A204.1 (cell line): ENCODE measurements at regions not wholly inside any gene's neighbourhood (a gene's known extent, or its start where the extent isn't known, plus 50 kb on each side); places are given as distances from the start of the nearest gene placed in this dataset.

Experiments
- FAIRE-seq: peaks from 2 replicates; lab custom pipeline; 2012; peaks lifted over from hg19 to GRCh38; lab: Jason Lieb, UNC

- no peak for FAIRE-seq
These were observed 236.4 kb upstream of the PRDM1 start for GRCh38 chr6:105849746-105850145.

DNA sequence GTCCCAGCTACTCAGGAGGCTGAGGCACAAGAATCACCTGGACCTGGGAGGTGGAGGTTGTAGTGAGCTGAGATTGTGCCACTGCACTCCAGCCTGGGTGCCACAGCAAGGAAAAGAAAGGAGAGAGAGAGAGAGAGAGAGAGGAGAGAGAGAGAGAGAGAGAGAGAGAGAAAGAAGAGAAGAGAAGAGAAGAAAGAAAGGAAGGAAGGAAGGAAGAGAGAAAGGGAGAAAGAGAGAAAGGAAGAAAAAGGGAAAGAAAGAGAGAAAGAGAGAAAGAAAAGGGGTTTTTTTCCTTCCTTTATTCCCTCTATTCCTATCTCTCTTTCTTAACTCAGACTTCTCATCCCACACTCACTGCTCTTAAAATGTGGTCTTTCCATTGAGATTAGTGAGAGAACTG, 238.7 kb upstream of the PRDM1 start:
- no peak for FAIRE-seq

DNA sequence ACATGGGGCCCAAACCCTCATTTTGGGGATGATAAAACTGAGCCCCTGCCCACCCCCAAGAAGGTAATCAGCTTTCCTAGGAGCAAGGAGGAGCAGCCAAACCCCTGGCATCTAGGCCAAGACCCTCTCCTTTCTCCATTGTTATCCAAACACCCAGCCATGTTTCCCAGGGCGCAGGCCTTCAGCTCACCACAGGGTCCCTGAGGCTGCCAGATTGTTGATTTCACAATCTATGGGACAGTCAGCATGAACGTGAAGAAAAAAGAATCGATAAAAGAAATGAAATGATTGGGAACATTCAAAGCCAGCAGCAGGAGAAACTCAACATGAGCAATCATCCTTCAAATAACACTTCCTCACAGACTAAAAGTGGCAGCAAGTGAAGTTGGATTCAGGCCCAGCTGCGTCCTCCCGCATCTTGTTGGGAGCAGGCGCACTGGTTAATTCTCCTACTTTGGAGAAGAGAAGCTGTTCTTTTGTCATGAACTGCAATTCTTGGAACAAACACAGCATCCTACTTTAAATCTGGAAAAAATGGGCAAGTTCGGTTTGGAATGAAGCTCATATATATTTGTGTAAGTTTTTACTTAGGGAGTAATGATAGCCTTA, 241.8 kb upstream of the PRDM1 start:
- FAIRE-seq, result no peak

- FAIRE-seq, result no peak
These were observed 246.9 kb upstream of the PRDM1 start for GRCh38 chr6:105839266-105839665.

DNA sequence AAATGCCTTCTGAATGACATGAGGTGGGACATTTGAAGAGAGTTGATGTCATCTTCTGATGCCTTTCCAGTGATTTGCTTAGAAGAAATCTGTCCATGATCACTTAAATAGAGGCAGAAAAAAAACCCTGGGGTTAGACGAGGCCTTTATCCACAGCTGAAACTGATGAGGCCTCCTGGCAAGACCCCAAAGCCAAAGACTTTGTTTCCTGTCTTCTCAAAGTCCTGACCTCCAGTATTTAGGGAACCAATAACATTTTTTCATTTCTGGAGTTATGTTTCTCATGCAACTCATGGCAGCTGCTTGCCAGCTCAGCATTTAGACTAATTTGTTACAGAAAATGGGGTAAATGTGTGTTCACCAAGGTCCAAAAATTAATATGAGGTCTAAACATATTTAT, 248.0 kb upstream of the PRDM1 start:
- no peak for FAIRE-seq

- no peak for FAIRE-seq
These were observed 249.2 kb upstream of the PRDM1 start for GRCh38 chr6:105836889-105837288.

GRCh38 chr6:105836379-105836778, 249.8 kb upstream of the PRDM1 start:
- FAIRE-seq, result no peak

DNA sequence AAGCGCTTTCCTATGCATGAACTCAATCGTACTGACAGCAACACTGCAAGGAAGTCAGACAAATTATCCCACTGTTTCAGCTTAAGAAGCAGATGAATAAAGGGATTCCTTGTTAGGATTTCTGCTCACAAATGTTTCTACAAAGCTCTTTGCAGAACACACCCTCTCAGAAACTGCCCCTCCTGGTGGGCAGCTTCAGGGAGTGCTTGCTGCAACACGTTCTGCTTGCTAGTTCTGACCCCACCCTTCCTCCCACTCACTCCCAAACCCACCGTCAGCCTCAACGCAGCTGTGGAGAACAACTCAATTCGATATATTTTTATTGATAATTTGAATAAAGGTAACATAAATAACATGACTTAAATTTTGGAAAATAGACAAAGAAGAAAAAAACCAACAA, 250.8 kb upstream of the PRDM1 start:
- no peak for FAIRE-seq

DNA sequence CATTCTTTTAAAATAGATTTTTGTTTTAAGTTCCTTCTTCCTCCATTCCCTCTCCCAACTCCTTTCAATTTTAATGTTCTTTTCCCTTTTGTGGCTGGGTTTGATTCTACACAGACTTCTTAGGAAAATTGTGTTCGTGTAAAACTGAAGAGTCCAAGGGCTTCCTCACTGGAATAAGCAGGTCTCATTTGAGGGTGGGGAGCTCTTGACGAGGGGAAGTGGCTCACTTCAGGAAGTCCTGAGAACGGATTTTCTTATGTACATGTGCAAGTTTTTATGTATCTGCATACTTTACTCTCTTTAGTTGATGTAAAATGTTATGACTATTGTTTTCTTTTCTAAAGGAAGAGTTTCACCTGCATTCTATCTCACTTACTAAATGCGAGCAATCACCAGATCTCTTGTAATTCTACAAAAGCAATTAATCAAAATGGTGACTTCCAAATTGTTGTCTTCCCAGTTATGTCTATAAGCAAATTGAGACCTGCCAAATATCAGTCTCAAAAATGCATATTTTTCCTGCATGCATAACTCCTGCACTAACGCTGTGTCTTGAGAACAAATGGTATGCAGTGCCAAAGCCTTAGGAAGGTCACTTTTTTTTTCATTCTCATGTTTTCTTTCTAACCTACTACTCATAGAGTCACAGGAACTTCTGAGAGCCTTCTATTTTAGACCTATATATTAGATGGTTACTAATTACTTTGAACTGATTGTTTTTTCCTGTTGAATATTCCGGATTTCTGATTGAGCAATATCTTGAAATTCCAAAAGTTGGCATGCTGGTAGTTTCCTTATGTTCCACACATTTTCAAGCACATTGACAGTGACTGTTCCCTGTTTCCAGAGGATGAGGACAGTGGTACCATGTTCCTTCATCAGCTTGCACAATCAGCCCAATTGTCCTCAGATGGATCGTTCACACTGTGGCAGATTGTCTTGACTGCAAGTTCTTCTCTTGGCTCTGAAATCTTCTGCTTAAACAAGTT, 251.9 kb upstream of the PRDM1 start:
- no peak for FAIRE-seq

GRCh38 chr6:105832313-105832761, 253.8 kb upstream of the PRDM1 start:
- no peak for FAIRE-seq

DNA sequence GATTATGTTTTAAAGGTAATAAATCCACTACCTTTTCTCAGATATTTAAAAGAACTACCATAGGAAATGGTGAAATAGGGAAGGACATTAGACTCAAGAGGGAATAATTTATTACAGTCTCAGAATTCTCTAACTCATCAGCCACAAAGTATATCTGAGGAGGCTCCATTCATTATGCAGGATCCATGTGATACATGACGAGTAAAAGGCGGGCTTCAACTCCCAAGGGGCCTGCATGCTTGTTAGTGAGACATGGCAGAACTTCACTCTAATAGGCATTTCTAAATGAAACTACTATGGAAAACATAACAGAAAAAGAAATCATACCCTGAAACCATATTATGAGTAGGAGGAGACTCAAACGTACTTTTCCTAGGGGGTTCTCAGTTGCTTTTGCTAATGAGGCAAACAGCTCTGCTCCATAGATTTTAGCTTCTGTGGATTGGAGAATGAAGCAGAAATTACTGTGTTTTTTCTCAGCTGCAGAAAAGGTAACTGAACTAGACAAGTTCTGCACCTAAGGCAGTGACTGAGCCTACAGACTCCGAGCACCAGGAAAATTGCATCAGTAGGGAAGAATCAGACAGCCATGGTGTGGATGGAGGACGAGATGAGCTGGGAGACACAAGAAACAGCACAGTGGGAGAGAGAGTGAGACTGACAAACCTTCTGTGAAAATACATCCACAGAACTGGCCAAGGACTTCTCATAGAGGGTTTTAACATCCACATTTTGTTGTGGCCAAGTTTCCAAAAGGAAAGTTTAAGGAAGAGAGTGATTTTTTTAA, 254.6 kb upstream of the PRDM1 start:
- FAIRE-seq, result no peak

DNA sequence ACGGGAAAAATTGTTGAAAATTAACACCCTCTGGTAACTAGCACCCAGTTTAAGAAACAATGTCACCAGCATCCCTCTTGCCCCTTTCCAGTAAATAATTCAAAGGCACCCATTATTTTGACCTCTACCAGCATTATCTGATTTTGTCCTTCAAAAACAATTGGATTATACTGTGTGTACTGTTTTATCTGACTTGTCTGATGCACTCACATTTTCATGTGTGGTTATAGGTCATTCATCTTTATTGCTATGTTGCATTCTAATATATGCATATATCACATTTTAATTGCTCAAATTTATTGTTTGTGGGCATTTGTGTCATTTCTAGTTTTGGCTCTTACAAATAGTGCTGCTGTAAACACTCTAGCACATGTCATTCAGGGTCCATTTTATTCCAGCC, 260.9 kb upstream of the PRDM1 start:
- FAIRE-seq, result no peak

GRCh38 chr6:105824732-105825131, 261.4 kb upstream of the PRDM1 start:
- no peak for FAIRE-seq

- FAIRE-seq, result no peak
These were observed 264.4 kb upstream of the PRDM1 start for GRCh38 chr6:105821777-105822176.

GRCh38 chr6:105821027-105821426, 265.1 kb upstream of the PRDM1 start:
- no peak for FAIRE-seq

GRCh38 chr6:105819745-105820144, 266.4 kb upstream of the PRDM1 start:
- no peak for FAIRE-seq

- FAIRE-seq, result no peak
These were observed 267.6 kb upstream of the PRDM1 start for GRCh38 chr6:105818505-105818904.

DNA sequence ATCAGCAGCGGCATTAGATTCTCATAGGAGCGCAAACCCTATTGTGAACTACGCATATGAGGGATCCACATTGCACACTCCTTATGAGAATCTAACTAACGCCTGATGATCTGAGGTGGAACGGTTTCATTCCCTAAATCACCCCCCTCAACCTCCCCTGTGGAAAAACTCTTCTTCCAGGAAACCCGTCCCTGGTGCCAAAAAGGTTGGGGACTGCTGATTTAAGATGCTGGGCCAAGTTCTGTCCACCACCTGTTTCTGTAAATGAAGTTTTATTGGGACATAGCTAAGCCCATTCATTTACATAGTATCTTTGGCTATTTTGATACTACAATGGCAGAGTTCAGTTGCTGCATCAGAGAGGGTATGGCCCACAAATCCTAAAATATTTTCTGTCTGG, 268.2 kb upstream of the PRDM1 start:
- no peak for FAIRE-seq

GRCh38 chr6:105817370-105817769, 268.8 kb upstream of the PRDM1 start:
- no peak for FAIRE-seq

GRCh38 chr6:105816847-105817246, 269.3 kb upstream of the PRDM1 start:
- no peak for FAIRE-seq

GRCh38 chr6:105815661-105816555, 270.2 kb upstream of the PRDM1 start:
- no peak for FAIRE-seq
